ENCODE measurements at regions not wholly inside any gene's neighbourhood (a gene's known extent, or its start where the extent isn't known, plus 50 kb on each side); places are given as distances from the start of the nearest gene placed in this dataset.

DNA sequence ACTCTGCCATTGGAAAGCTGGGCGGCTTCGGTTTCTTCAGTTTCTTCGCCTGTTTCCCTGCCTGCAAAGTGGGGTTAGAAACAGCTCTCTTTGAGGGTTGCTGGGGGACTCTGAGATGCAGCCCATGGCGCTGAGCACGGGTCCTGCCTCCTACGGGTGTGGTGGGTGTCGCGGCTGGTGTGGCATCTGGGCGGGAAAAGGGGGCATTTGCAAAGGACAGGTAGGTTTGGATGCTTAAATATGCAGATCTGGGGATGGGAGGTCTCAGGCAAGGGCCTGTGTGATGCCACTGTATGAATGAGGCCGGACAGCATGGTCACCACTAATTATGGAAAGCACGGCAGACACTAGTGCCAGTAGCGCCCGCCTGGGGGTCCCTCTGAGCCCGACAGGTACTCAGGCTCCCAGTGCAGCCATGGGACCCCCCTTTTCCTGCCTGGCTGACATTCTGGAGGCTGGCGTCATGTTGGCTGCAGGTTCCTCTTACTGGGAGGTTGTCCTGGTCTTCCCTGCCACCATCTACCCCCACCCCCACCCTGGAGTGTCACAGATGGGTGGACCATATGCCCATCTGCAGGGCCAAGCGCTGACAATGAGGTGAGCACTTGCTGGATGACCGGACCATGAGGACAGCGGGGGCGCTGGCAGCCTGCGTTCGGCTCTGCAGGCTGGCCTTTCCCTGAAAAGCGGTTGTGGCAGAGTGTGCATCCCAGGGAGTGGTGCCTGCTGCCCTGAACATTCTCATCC is 237.7 kb downstream of the SEC14L1 start:
- TF ChIP-seq, protein P1, sequence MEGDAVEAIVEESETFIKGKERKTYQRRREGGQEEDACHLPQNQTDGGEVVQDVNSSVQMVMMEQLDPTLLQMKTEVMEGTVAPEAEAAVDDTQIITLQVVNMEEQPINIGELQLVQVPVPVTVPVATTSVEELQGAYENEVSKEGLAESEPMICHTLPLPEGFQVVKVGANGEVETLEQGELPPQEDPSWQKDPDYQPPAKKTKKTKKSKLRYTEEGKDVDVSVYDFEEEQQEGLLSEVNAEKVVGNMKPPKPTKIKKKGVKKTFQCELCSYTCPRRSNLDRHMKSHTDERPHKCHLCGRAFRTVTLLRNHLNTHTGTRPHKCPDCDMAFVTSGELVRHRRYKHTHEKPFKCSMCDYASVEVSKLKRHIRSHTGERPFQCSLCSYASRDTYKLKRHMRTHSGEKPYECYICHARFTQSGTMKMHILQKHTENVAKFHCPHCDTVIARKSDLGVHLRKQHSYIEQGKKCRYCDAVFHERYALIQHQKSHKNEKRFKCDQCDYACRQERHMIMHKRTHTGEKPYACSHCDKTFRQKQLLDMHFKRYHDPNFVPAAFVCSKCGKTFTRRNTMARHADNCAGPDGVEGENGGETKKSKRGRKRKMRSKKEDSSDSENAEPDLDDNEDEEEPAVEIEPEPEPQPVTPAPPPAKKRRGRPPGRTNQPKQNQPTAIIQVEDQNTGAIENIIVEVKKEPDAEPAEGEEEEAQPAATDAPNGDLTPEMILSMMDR (conservative IDR thresholded peaks at IDR 0.05), result no peak
- no peak for TF ChIP-seq ZFX (IDR thresholded peaks at IDR 0.05)

Measured in C4-2B (cell line).